ENCODE measurements at regions not wholly inside any gene's neighbourhood (a gene's known extent, or its start where the extent isn't known, plus 50 kb on each side); places are given as distances from the start of the nearest gene placed in this dataset.

DNA sequence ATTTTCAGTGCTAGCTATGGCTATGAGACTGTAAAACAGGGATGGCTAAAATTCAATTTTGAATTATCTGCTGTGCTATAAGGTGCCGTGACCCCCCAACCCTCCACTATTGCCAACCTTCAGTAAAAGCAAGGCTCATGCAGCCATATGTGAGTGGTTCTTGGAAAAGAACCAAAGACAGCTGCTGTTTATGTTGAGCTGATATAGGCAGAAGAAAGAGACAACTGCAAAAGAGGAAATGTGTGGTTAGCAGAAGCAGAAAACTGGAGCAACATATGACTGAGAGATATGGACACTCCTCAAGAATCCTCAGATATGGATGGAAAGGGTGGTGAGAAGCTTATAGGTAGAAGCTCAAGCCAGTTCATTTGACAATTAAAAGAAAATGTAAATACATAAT is 200.3 kb downstream of the TLE1 start:
- no peak for DNase-seq (ENCODE audit: low read depth in 2 of 2)

DNA sequence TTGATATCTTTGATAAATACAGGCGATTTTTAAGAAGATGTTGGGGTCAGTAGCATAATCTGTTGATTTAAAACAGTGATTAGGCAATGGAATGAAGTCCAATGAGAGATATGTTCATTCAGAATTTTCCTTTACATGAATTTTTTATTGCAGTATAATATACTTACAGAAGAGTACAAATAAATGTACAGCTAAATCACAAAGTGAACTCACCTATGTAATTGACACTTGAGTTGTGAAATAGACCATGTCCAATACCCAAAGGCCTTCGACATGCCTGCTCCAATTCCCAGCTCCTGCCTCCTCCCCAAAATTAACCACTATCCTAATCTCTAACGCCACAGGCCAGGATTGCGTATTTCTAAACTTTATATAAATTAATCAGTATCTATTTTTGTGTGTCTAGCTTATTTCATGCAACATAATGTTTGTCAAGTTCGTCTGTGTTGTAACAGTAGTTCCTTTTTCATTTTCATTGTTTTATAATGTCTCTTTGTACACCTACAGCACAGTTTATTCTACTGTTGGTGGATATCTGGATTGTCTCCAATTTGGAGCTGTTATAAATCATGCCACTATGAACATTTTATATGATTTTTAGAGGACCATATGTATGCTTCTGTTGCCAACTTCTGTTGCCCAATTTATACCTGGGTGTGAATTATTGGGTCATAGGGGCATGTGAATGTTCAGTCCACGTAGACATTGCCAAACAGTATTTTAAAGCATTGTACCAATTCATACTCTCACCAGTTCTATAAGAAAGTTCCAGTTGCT is 208.3 kb downstream of the TLE1 start:
- DNase-seq (ENCODE audit: low read depth in 2 of 2) = no peak

DNA sequence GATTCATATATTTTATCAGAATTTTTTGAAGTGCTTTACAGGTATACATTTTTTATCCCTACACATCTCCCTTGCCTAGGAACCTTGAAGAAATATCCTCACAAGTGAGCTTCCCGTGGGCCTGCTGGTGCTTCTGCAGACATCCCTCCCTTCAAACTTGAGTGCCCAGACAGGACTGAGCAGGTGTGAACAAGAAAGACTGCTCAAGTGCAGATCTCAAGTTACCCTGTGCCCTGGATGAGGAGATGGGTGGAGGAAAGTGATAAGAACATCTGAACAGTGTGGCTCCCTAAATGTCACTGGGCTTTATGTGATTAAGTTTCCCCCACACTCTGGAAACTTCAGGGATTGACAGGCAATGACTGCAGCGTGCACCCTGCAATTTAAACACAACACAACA is 209.8 kb downstream of the TLE1 start:
- no peak for DNase-seq (ENCODE audit: low read depth in 2 of 2)

DNA sequence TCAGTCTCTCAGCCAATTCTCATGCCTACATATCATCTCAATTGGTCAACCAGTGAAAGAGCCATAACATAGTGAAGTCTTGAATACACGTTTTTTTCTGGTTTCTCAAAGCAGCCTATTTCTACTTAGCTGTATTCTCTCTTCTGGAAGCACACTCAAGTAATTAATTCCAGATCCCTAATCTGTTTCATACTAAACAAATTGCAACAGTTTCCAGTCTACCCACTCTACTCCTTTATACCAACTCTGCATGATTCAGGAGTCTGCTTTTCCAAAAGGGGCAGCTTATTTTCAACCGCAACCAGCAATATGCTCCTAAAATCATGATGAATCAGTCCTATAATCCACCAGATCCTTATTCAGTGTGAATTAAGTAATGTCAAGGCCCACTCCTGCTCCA is 211.7 kb downstream of the TLE1 start:
- DNase-seq (ENCODE audit: low read depth in 2 of 2) = no peak

DNA sequence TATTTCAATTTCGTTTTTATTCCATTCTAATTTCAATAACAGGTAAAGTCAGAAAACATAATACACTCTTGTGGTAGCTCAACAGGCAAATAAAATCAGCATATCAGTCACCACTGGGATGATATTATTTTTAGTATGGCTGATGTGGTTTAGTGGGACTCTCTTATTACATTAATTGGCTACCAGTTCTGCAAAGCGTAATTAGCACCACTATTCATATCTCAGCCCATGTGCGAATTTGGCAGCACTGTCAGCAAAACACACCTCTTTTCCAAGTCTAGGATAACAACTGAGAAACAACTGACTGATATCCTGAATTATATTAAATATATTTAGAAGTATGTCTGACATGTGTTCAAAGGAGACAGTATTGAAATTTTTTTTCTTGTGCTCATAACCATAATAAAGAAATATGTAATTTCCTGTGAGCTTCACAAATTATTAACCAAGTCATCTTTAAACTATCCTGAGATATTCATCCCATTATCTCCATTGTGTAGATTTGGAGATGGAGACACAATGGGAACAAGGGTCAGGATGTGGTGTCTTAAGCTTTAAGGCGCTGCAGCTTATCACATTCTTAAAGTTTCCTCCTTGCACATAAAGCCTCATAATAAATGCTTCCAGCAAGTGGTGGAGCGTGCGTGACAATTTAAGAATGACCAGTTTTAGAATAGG is 212.4 kb downstream of the TLE1 start:
- no peak for DNase-seq (ENCODE audit: low read depth in 2 of 2)

DNA sequence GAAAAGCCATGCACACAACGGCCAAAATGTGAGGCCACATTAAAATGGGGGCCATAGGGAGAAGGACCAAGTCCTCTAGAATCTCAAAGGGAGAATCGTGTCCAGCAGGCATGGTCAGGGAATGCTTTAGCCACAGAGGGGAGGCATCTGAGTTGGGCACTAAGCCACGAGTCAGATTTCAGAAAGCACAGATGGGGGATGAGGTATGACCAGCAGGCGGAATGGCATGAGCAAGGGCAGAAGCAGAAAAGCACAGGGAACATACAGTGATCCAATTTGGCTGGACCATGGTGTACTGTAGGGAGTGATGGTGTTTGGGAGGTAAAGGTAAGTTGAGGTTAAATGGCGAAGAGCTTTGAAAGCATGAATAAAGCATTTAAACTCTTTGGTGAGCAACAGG is 214.6 kb downstream of the TLE1 start:
- DNase-seq (ENCODE audit: low read depth in 2 of 2) = no peak

DNA sequence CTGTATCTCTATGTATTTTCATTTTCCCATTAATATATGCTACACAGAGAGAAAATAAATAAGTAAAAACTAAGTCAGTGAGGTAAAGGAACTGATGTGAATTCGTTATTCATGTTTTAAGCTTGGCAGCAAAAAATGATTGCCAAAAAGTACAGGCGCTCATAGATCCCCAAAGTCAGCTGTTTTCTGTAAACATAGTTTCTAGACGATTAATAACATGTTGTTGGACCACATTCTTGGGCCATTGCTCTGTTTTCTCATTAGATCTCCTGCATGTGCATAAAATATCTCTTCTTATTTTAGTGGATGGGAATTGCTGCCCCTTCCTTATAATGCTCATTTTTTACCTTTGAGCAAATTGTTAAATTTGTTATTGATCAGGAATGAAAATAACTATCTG is 215.2 kb downstream of the TLE1 start:
- no peak for DNase-seq (ENCODE audit: low read depth in 2 of 2)

DNA sequence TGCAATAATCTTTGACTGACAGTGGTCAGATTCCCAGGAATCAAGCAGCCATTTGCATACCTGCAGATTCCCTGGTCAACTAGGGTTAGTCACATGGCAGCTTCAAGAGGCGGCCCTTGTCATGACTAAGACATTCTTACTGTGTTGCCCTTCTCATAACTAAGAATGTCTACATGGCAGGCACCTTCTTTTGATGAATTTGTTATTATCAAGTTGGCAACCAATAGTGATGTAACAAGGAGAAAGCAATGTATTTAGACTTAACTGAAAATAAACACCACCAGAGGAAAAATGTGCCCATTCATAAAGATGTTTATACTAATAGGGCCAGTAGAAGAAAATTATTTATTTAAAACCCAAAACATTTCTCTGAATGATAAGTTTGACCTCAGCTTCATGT is 215.6 kb downstream of the TLE1 start:
- no peak for DNase-seq (ENCODE audit: low read depth in 2 of 2)

DNA sequence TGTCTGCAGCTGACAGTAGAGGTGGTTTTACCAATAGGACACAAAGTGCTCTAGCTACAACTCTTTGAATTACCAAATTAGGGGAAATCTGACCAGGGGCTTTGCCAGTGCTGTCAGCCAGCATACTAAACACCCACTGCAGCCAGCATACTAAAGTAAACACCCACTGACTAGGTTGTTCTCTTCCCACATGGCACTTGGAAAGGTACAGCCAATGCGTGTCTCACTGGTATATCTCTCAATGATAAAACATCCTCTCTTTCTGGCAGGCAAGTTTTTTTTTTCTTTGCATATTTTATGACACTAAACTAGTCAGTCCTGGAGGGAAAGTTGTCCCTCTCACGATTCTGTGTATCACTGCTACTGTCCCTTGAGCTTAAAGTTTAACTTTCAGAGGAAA is 216.1 kb downstream of the TLE1 start:
- DNase-seq (ENCODE audit: low read depth in 2 of 2) = no peak

DNA sequence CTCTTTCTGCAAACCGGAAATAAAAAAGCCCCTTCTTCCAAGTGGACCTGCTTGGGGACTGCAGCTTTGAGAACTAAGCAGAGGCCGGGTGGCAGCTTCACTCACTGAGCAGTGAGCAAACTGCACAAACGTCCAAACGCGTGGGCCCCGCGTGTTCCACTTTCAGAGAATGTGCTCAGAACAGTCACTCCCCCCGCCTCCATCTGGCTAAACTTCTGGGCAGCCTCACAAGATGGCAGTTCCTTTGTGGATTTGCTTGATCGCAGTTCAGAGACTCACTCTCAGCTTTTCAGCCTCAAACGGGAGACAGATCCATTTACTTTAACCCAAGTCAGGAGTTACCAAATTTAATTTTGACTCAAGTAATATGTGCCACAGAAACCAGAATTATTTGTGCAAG is 216.6 kb downstream of the TLE1 start:
- DNase-seq (ENCODE audit: low read depth in 2 of 2) = no peak

DNA sequence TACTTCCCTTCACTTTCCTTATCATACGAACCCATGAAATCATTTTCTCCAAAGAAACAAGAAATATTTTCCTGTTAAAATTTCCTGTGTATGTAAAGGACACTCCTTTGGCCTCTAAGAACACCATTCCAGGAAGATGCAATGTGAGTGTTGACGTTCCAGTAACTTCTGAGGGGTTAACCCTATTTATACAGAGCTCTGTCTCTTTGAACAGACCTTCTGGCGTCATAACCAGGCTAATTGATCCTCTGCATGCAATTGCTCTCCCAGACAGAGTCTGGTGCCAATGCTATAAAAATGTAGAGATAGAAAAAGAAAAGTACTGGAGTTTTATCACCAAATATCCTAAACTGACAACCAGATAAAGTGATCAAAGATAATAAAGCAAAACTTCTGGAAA is 218.5 kb downstream of the TLE1 start:
- no peak for DNase-seq (ENCODE audit: low read depth in 2 of 2)

DNA sequence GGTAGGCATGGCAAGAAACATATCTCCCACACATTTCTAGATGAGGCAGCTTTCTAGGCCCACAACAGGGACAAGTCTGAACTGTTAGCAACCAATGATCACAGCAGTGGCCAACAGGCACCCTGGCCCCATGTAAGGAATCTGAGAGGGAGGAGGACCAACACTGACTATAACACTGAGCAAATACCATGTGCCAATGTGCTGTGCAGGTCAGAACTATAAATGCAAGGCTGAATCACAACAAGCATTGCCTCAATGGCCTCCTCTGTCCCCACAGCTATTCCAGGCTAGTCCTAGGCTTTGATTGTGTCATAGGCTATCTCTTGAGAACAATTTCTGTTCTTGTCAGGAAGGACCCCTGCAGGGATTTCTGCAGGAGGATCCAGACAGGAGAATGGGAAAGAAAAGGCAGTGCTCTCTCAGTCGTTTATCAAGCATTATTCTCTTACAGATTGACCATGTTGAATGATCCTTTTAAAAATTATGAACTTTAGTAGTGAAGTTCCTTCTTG is 221.2 kb downstream of the TLE1 start:
- no peak for DNase-seq (ENCODE audit: low read depth in 2 of 2)

DNA sequence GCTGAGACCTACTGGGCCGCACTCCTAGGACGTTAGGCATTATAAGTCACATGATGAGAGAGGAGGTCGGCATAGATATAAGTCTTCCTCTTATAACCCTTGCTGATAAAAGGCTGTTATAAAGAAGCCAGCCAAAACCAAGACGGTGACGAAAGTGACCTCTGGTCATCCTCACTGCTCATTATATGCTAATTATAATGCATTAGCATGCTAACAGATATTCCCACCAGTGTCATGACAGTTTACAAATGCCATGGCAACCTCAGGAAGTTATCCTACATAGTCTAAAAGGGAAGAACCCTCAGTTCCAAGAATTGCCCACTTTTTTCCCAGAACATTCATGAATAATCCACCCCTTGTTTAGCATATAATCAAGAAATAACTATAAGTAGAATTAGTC is 222.4 kb downstream of the TLE1 start:
- no peak for DNase-seq (ENCODE audit: low read depth in 2 of 2)

DNA sequence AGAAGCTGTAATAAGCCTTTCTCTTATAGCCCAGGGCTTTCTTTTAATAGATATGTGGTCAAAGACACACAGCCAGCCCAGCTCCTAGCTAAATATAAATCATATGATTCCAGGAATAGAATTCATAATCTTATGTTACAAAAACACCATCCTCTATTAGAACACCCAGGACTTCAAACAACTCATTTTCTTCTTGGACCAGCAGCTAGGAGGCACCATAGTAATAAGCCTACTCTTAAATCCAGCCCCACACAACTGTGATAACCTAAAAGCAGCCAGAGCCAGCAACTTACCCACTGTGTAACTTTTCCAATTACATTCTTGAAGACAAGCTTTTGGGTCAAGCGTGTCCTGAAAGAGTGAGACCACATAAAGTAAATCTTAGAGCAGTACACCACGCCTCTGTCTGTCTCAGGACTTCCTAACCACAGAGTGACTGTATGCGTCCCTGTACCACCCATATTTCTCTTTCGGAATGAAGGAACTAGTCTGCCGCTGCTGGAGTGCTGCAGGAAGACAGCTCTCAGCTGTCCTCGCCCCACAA is 223.8 kb downstream of the TLE1 start:
- no peak for DNase-seq (ENCODE audit: low read depth in 2 of 2)

DNA sequence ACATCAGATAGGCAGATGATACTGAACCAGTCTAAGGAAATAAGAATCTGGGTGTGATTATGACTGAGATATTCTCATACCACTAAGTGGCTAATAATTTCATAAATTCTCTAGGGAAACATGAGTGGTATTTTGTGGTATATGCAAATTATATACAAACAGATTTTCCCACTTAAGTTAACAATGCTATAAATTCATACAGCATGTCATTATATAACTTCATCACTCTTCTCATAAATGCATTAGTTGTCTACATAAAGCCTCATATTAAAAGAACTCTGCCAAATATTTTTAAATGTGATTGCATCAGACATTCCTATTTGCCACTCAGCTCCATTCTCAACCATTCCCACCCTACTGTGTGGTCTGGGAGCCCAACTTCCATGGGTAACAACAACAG is 226.5 kb downstream of the TLE1 start:
- no peak for DNase-seq (ENCODE audit: low read depth in 2 of 2)

DNA sequence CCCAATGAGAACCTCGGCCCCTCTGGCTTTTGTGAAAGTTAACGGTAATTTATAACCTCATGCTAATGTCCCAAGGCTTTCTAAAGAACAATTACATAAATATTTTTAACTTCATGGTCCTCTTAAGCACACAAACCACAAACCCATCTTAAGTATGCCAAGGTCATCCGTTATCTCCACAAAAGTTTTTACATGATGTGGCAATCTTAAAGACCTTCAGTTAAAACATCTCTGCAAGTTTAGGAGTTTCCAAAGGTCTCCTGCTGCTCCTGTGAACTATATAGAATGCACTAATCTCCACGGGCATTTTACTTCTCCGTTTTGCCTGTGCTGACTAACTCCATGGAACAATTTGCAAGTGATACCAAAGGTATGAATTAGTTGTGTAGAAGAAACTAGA is 228.2 kb downstream of the TLE1 start:
- DNase-seq (ENCODE audit: low read depth in 2 of 2) = no peak

DNA sequence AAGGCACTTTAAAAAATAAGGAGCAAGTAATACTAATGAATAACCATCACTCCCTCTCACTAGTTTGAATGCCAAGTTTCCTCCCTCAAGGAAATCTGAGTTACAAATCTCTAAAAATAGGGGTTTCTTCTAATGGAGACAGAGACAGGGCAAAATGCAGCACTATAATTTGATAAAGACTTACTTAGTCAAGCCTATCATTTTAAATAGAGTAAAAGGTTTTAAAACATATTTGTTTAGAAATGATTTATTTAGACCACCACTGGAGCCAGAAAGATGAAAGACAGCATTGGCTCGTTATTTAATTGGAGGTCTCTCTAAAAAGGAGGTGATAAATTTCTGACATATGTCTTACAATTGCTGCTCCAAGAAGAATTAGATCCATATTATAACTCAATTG is 228.7 kb downstream of the TLE1 start:
- no peak for DNase-seq (ENCODE audit: low read depth in 2 of 2)

DNA sequence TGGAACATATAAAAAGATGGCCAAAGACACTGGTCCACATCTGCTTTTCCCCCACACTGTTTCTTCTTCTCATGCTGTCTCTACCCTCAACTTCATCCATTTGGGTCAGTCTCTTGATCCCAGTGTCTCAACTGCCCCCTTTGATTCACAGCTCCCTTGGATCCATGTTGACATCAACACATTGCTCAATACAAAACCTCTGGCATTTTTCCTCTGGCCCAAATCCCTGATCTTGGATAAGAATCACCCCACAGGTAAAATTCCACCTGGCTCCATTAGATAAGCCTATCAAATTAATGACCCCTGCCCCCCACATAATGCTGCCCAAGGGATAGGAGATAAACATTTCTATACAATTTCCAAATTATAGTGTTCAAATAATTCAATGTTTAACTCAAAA is 229.8 kb downstream of the TLE1 start:
- no peak for DNase-seq (ENCODE audit: low read depth in 2 of 2)

DNA sequence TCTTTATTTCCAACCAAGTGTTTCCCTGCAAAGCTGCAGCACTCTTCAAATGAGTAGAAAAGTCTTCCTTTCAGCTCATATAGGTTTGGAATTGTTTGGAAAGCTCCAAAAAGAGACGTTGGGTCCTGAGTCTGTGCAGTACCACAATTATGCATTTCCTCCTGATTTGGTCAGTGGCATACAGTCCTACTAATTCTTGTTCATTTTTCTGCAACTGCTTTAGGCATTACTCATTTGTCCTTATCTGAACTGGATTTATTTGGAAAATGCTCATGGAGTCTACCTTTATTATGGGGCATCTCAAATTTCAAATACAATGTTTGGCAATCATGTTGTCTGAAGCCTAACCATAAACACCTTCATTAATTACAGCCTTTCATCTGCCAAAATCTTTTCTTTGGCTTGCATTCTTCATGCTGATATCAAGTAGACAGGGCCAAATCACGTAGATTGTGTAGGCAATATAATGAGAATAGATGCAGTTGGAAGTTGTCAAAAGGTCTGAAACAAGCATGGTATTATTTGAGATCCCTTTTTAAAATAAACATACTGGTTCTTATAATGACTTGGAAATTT is 232.8 kb downstream of the TLE1 start:
- DNase-seq (ENCODE audit: low read depth in 2 of 2) = no peak

DNA sequence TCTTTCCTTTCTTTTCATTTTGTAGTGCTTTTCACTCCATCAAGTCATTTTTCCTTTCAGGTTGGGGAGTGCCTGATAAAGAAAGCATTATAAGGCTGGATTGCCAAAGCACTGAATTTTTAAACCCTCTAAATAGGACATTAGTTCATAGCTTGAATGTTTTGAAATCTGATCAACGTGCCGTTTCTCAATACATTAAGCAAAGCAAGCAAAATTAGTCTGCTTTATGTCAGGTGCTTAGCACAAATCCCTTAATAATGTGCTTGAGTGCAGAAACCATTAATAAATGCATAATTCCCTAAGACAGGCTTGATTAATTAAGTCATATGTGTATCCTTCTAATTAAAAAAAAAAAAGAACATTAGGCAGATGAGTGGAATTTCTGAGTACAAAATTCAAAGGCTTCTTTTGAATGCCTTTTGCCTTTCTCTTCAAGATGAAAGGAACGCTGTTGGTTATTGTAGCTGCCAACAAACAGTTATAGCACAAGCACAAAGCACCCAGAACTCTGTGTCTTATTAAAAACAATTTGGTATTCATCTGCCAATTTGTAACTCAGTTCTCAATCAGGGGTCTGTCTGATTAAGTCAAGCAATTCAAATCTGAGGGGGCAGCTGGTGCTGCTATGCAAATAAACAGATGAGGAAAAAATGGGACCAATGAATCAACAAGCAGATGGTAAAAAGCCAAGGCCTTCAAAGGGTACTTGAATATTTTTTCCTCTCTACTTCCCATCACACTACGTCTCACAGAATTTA is 233.7 kb downstream of the TLE1 start:
- DNase-seq (ENCODE audit: low read depth in 2 of 2) = no peak

DNA sequence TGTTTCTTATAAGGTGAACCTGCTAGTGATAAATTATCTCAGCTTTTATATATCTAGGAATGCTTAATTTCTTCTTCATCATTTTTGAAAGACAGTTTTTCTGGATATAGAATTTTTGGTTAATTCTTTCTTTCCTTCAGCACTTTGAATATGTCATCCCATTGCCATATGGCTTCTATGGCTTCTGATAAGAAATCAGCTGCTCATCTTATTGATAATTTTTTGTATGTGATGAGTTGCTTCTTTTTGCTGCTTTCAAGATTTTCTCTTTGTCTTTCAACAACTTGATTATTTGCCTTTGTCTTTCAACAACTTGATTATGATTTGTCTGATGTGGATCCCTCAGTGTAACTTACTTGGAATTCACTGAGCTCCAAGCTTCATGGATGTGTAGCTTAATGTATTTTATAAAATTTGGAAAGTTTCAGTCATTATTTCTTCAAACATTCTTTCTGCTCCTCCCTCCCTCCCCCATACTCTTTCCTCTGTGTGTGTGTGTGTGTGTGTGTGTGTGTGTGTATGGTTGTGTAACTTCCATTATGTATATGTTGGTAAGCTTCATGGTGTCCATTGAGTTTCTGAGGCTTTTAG is 243.9 kb downstream of the TLE1 start:
- no peak for DNase-seq (ENCODE audit: low read depth in 2 of 2)

DNA sequence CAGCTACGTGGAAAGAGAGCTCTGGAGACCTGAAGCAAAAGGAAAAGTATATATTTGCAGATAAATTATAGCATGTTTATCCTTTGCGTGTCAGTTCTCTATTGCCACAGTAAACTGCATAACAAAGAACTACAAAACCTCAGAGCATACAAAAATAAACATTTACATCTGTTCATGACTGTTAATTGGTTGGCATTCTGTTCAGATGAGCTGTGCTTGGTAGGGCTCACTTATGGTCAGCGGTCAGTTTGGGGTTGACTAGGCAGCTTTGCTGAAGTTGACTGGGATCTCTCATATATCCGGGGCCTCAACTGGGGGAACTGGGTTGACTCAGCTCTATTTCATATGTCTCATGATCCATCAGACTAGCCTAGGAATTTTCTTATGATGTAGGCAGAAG is 257.7 kb downstream of the TLE1 start:
- DNase-seq (ENCODE audit: low read depth in 2 of 2) = no peak

Measured in activated CD4-positive, alpha-beta T cell treated with anti-CD3 and anti-CD28 coated beads for 24 hours (primary cell).